IPS DF 6.9 (cell line): ENCODE measurements at regions not wholly inside any gene's neighbourhood (a gene's known extent, or its start where the extent isn't known, plus 50 kb on each side); places are given as distances from the start of the nearest gene placed in this dataset.
"Not testable (repeated sequence)": the region's sequence is repeated elsewhere in the genome, so short reads cannot be mapped to it uniquely, and the experiment has no call there.

Experiments used
- DNase-seq: peaks from one replicate; pipeline ENCODE4 v3.0.0-alpha.2; 2013; ENCODE audit warnings: low read depth, low spot score
- H3K27ac ChIP-seq: one replicate; pipeline ENCODE4 v1.5.1; 2013; ENCODE audit warnings: low read length, control low read depth
- H3K27me3 ChIP-seq: 2 replicates; pipeline ENCODE4 v1.6.1; 2013; ENCODE audit warnings: mild to moderate bottlenecking, low read length; ENCODE audit not compliant: control insufficient read depth, insufficient read depth
- H3K36me3 ChIP-seq: 2 replicates; pipeline ENCODE4 v1.6.1; 2013; ENCODE audit warnings: low read length; ENCODE audit not compliant: control insufficient read depth, insufficient read depth
- H3K4me1 ChIP-seq: 2 replicates; pipeline ENCODE4 v1.6.1; 2013; ENCODE audit warnings: low read length; ENCODE audit not compliant: control insufficient read depth, insufficient read depth
- H3K4me3 ChIP-seq: 2 replicates; pipeline ENCODE4 v1.5.1; 2013; ENCODE audit warnings: mild to moderate bottlenecking, low read length
- H3K9me3 ChIP-seq: 2 replicates; pipeline ENCODE4 v1.6.1; 2013; ENCODE audit warnings: low read length, inconsistent platforms; ENCODE audit not compliant: control insufficient read depth, insufficient read depth
- WGBS: extraction: QIAGEN DNeasy Blood & Tissue Kit; methylation state at CpG from one replicate; pipeline ENCODE4 v1.1.7; 2013; ENCODE audit warnings: mixed read lengths, missing lambda C conversion rate; ENCODE audit not compliant: insufficient read length, insufficient coverage; 5-methylcytosine and 5-hydroxymethylcytosine counted together

DNA sequence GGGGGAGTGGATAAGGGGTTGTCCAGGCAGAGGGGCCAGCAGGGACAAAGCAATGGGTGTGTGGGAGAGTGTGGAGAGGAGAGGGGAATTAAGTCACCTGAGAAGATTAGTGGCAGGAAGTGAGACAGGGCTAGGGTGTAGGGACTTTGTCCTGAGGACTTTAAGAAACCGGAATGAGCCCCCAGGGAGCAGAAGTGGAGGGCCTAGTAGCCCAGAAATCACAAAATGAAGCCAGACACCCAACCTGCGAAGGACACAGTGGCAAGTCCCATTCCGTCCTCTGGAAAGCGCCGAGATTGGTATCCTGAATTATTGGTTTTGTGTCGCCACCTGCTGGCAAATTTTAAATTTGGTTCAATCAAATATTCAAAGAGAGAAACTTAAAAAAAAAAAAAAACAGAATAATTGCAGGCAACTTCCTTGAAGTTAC is 78.0 kb upstream of the SLC25A36 start:
- H3K4me3 ChIP-seq, result no peak overlapping the region
- peaks cover 3% of the 10 kb centered on the region for H3K4me1 ChIP-seq
- H3K27ac ChIP-seq, result no peak overlapping the region
- peak; percentile 35 for DNase-seq
- no peaks in the 10 kb centered on the region for H3K9me3 ChIP-seq
- H3K36me3 ChIP-seq, result no peaks in the 10 kb centered on the region
- no peaks in the 10 kb centered on the region for H3K27me3 ChIP-seq
- WGBS, result no CpG with 5 or more reads among the region's 6 CpGs

DNA sequence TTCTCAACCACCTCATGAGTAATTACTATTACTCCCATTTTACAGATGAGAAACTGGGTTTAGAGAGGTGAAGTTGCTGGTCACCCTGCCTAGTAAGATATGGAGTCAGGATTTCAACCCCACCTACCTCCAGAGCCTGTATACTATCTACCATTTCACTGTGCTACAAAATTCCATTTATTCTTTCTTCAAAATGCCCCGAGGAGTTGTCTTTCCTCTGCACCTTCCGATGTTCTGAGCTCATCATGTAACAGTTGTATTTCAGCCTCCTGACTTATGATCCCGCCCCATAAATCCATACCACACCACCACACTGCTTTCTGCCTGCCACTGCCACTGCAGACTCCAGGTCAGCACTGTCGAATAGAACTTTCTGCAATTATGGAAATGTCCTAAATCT is 71.3 kb upstream of the SLC25A36 start:
- H3K4me1 ChIP-seq, result no peaks in the 10 kb centered on the region
- no CpG with 5 or more reads among the region's 4 CpGs for WGBS
- no peaks in the 10 kb centered on the region for H3K9me3 ChIP-seq
- no peak overlapping the region for H3K4me3 ChIP-seq
- H3K36me3 ChIP-seq, result no peaks in the 10 kb centered on the region
- H3K27ac ChIP-seq, result no peak overlapping the region
- no peaks in the 10 kb centered on the region for H3K27me3 ChIP-seq
- no peak for DNase-seq

DNA sequence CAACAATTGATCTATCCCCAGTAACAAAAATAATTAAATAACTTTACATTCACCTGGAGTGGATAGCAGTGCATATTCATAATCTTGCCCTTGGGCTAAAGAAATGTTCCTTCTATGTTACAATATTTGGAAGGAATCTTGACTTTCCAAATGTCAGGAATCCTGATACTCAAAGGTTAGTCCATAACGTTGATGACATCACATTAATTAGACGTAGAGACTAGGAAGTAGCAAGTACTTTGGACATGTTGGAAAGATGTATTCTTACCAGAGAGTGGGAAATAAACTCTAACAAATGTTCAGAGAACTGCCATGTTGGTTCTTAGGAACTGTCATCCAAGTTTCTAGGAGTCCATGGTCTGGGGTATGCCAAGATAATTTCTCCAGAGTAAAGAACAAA is 70.6 kb upstream of the SLC25A36 start:
- H3K4me3 ChIP-seq, result no peak overlapping the region
- no peaks in the 10 kb centered on the region for H3K4me1 ChIP-seq
- no CpG with 5 or more reads among the region's 2 CpGs for WGBS

DNA sequence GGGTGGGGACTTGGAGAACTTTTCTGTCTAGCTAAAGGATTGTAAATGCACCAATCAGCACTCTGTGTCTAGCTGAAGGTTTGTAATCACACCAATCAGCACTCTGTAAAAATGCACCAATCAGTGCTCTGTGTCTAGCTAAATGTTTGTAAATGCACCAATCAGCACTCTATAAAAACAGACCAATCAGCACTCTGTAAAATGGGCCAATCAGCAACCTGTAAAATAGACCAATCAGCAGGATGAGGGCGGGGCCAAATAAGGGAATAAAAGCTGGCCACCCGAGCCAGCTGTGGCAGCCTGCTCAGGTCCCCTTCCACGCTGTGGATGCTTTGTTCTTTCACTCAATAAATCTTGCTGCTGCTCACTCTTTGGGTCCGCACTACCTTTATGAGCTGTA is 69.5 kb upstream of the SLC25A36 start:
- not testable (repeated sequence) for H3K4me3 ChIP-seq, H3K9me3 ChIP-seq, H3K27me3 ChIP-seq, H3K36me3 ChIP-seq, DNase-seq, H3K4me1 ChIP-seq, H3K27ac ChIP-seq
- WGBS, result no CpG with 5 or more reads among the region's 4 CpGs

More for the DNA sequence above, 70.6 kb upstream of the SLC25A36 start:
- Histone ChIP-seq H3K36me3 (no peaks in the 10 kb centered on the region), H3K27me3 (no peaks in the 10 kb centered on the region), H3K9me3 (no peaks in the 10 kb centered on the region), H3K27ac (no peak overlapping the region)
- DNase-seq, result no peak

DNA sequence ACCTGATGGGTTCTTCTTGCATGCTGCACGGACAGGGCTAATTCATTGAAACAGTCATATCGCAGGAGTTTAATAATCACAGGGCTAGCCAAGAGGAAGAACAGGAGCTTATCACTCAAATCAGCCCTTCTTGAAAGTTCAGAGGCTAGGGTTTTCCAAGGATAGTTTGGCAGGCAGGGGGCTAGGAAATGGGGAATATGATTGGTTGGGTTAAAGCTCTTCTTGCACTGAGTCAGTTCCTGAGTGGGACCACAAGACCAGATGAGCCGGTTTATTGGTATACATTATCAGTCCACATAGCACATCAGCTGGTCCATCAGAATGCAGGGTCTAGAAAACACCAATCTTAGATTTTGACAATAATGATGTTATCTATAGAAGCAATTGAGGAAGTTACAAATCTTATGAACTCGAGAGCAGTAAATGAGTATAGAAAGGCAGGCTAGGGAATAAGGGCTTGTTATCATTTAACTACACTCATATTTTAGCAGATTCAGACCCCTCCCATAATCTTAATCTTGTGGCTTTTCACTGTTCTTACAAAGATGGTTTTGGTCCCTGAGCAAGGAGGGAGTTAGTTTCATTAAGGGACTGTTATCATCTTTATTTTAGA is 58.1 kb upstream of the SLC25A36 start:
- WGBS, result no CpG with 5 or more reads among the region's 4 CpGs
- H3K4me3 ChIP-seq, result no peak overlapping the region
- no peak overlapping the region for H3K27ac ChIP-seq
- H3K4me1 ChIP-seq, result no peaks in the 10 kb centered on the region
- DNase-seq, result no peak
- H3K9me3 ChIP-seq, result no peaks in the 10 kb centered on the region
- H3K27me3 ChIP-seq, result no peaks in the 10 kb centered on the region
- H3K36me3 ChIP-seq, result no peaks in the 10 kb centered on the region

DNA sequence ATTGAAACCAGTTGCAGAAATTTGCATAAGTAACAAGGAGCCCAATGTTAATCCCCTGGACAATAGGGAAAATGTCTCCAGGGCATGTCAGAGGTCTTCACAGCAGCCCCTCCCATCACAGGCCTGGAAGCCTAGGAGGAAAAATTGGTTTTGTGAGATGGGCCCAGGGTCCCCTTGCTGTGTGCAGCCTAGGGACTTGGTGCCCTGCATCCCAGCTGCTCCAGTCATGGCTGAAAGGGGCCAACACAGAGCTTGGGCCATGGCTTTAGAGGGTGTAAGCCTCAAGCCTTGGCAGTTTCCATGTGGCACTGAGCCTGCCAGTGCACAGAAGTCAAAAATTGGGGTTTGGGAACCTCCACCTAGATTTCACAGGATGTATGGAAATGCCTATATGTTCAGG is 55.9 kb upstream of the SLC25A36 start:
- not testable (repeated sequence) for H3K27me3 ChIP-seq, H3K4me1 ChIP-seq, H3K27ac ChIP-seq, DNase-seq, H3K9me3 ChIP-seq, H3K36me3 ChIP-seq, H3K4me3 ChIP-seq
